Activated CD8-positive, alpha-beta T cell treated with anti-CD3 and anti-CD28 coated beads for 36 hours (primary cell): ENCODE measurements at regions not wholly inside any gene's neighbourhood (a gene's known extent, or its start where the extent isn't known, plus 50 kb on each side); places are given as distances from the start of the nearest gene placed in this dataset.
"Not testable (repeated sequence)": the region's sequence is repeated elsewhere in the genome, so short reads cannot be mapped to it uniquely, and the experiment has no call there.

ENCODE experiments used
- ATAC-seq: fragments of 200-7000 bp; cut with Tn5 transposase; one replicate; pipeline ENCODE4 v1.10.0; 2021; ENCODE audit warnings: mild to moderate bottlenecking, moderate library complexity
- CTCF ChIA-PET: fragments of 350-600 bp; sonication (Branson Sonifier 250); formaldehyde crosslinking; loops from one replicate; lab custom pipeline; 2021; ENCODE audit warnings: antibody characterized with exemption; lab: Charles Lee
- POLR2A ChIA-PET: fragments of 350-600 bp; sonication (Branson Sonifier 250); formaldehyde crosslinking; loops from one replicate; lab custom pipeline; 2021; ENCODE audit warnings: antibody characterized with exemption; lab: Charles Lee
- DNase-seq: peaks from one replicate; pipeline ENCODE4 v3.0.0-alpha.2; 2020
- H3K27ac Mint-ChIP-seq: one replicate; pipeline ENCODE4 v1.8.0; 2021; ENCODE audit warnings: mild to moderate bottlenecking, mixed read lengths
- H3K27me3 Mint-ChIP-seq: one replicate; pipeline ENCODE4 v1.8.0; 2021; ENCODE audit warnings: mixed read lengths
- H3K36me3 Mint-ChIP-seq: one replicate; pipeline ENCODE4 v1.8.0; 2021; ENCODE audit warnings: low read depth, mixed read lengths
- H3K4me1 Mint-ChIP-seq: one replicate; pipeline ENCODE4 v1.8.0; 2021; ENCODE audit warnings: low read depth, mixed read lengths
- H3K4me3 Mint-ChIP-seq: one replicate; pipeline ENCODE4 v1.8.0; 2021; ENCODE audit warnings: mild to moderate bottlenecking, moderate library complexity, mixed read lengths
- H3K9me3 Mint-ChIP-seq: one replicate; pipeline ENCODE4 v1.8.0; 2021; ENCODE audit warnings: mixed read lengths
- intact Hi-C: fragments of 100-400 bp; cut with micrococcal nuclease; formaldehyde crosslinking; loops from one replicate; pipeline ENCODE4 v1.10.0; 2022
- TF ChIP-seq, protein P1 (sequence below): fragments of 200-600 bp; IDR thresholded peaks from one replicate; pipeline ENCODE4 v1.8.0; 2022; ENCODE audit warnings: antibody characterized with exemption, mild to moderate bottlenecking

DNA sequence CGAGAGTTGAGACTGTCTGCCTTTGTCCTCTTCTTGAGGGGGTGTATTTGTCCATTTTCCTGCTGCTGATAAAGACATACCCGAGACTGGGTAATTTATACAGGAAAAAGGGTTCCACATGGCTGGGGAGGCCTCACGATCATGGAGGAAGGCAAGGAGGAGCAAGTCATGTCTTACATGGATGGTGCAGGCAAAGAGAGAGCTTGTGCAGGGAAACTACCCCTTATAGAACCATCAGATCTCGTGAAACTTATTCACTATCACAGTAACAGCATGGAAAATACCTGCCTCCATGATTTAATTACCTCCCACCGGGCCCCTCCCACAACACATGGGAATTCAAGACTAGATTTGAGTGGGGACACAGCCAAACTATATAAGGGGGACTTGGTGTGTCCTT, 338.2 kb upstream of the TNRC6C start:
- POLR2A ChIA-PET = interaction anchor here (1.3 to 1.6 kb wide), 2 partner anchors 8 to 26 kb away, joined by 3 to 4 read pairs; no protein-coding TSS in a partner anchor
- DNase-seq = no peak
- Mint-ChIP-seq H3K4me3 (no peak overlapping the region), H3K27me3 (no peaks in the 10 kb centered on the region), H3K27ac (no peak overlapping the region), H3K36me3 (no peaks in the 10 kb centered on the region), H3K4me1 (peaks cover 18% of the 10 kb centered on the region), H3K9me3 (peaks cover 1% of the 10 kb centered on the region)
- TF ChIP-seq, protein P1, sequence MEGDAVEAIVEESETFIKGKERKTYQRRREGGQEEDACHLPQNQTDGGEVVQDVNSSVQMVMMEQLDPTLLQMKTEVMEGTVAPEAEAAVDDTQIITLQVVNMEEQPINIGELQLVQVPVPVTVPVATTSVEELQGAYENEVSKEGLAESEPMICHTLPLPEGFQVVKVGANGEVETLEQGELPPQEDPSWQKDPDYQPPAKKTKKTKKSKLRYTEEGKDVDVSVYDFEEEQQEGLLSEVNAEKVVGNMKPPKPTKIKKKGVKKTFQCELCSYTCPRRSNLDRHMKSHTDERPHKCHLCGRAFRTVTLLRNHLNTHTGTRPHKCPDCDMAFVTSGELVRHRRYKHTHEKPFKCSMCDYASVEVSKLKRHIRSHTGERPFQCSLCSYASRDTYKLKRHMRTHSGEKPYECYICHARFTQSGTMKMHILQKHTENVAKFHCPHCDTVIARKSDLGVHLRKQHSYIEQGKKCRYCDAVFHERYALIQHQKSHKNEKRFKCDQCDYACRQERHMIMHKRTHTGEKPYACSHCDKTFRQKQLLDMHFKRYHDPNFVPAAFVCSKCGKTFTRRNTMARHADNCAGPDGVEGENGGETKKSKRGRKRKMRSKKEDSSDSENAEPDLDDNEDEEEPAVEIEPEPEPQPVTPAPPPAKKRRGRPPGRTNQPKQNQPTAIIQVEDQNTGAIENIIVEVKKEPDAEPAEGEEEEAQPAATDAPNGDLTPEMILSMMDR = no peak
- intact Hi-C loops = no loop called here
- ATAC-seq = no peak
- CTCF ChIA-PET = interaction anchor here (0.9 to 1.7 kb wide), 5 partner anchors 10 to 36 kb away, joined by 3 to 6 read pairs (median 3); no protein-coding TSS in a partner anchor

DNA sequence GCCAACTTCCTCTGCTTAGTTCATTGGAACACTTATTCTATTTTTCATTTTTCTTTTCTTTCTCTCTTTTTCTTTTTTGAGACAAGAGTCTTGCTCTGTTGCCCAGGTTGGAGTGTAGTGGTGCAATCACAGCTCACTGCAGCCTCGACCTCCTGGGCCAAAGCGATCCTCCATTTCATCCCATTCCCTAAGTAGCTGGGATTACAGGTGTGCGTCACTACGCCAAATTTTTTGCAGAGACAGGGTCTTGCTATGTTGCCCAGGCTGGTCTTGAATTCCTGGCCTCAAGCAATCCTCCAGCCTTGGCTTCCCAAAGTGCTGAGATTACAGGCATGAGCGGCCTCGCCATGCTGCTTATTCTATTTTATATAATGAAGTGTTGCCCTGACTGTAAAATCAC, 336.4 kb upstream of the TNRC6C start:
- ATAC-seq, DNase-seq, H3K4me3 Mint-ChIP-seq, POLR2A ChIA-PET, H3K9me3 Mint-ChIP-seq, H3K27me3 Mint-ChIP-seq, H3K36me3 Mint-ChIP-seq, H3K27ac Mint-ChIP-seq, intact Hi-C loops: not testable (repeated sequence)
- CTCF ChIA-PET = interaction anchor here (1.2 kb wide), 1 partner anchor 45 kb away, joined by 3 read pairs; no protein-coding TSS in a partner anchor
- peaks cover 14% of the 10 kb centered on the region for H3K4me1 Mint-ChIP-seq

DNA sequence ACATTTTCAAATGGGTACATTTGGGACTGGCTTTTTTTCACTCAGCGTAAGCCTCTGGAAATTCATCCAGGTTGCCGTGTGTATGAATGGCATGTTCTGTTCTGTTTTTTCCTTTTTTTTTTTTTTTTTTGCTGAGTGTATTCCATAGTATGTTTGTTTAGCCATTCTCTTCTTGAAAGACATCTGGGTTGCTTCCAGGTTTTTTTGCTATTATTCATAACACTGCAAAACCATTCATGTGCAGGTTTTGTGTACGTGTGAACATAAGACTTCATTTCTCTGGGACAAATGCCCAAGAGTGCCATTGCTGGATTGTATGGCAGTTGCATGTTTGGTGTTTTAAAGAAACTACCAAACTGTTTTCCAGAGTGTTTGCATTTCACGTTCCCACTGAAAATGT, 335.9 kb upstream of the TNRC6C start:
- POLR2A ChIA-PET = no interaction called here
- H3K4me1 Mint-ChIP-seq = peaks cover 14% of the 10 kb centered on the region
- H3K27me3 Mint-ChIP-seq = no peaks in the 10 kb centered on the region
- no peak overlapping the region for H3K4me3 Mint-ChIP-seq
- CTCF ChIA-PET = no interaction called here
- no peaks in the 10 kb centered on the region for H3K36me3 Mint-ChIP-seq
- peaks cover 9% of the 10 kb centered on the region for H3K9me3 Mint-ChIP-seq
- ATAC-seq (no peak), DNase-seq (no peak)
- TF ChIP-seq, protein P1 = no peak
- intact Hi-C loops = no loop called here
- no peak overlapping the region for H3K27ac Mint-ChIP-seq

DNA sequence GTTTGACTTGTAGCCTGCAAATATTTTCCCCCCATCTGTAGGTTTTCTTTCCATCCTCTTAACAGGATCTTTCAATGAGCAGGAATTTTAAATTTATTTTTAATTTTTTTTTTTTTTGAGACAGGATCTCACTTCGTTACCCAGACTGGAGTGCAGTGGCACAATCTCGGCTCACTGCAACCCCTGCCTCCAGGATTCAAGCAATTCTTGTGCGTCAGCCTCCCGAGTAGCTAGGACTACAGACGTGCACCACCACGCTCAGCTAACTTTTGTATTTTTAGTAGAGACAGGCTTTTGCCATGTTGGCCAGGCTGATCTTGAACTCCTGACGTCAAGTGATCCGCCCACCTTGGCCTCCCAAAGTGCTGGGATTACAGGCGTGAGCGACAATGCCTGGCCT, 335.2 kb upstream of the TNRC6C start:
- peaks cover 12% of the 10 kb centered on the region for H3K9me3 Mint-ChIP-seq
- CTCF ChIA-PET = not testable (repeated sequence)

DNA sequence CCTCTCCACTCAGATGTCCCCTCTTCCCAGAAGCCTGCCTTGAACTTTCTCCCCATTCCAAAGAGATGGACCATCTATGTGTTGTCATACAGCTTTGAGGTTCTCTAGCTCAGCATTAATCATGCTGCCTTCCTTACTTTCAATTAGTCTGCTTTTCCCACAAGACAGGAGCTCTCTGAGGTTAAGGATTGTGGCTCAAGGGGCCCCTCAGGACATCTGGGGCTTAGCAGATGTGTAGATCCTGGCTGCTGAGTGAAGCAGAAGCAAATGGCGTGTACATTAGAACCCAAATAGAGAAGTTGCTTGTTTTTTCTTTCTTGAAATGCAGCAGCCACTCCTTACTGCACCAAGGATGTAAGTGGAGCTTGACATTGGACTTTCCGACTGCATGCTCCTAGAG, 330.5 kb upstream of the TNRC6C start:
- TF ChIP-seq, protein P1 = no peak
- DNase-seq (no peak), ATAC-seq (no peak)
- no peaks in the 10 kb centered on the region for H3K4me1 Mint-ChIP-seq
- ChIA-PET POLR2A (interaction anchor here (1.0 to 1.5 kb wide), 3 partner anchors 8 to 19 kb away, joined by 3 to 4 read pairs (median 3); no protein-coding TSS in a partner anchor), CTCF (interaction anchor here (0.8 to 1.3 kb wide), 2 partner anchors 53 to 85 kb away, joined by 3 to 4 read pairs; no protein-coding TSS in a partner anchor)
- H3K4me3 Mint-ChIP-seq = no peak overlapping the region
- intact Hi-C loops = no loop called here
- peaks cover 3% of the 10 kb centered on the region for H3K27me3 Mint-ChIP-seq
- H3K36me3 Mint-ChIP-seq = no peaks in the 10 kb centered on the region
- no peak overlapping the region for H3K27ac Mint-ChIP-seq
- peaks cover 11% of the 10 kb centered on the region for H3K9me3 Mint-ChIP-seq

More for the DNA sequence above, 335.2 kb upstream of the TNRC6C start:
- H3K27me3 Mint-ChIP-seq, H3K27ac Mint-ChIP-seq, ATAC-seq, DNase-seq, H3K4me3 Mint-ChIP-seq, H3K4me1 Mint-ChIP-seq, H3K36me3 Mint-ChIP-seq, POLR2A ChIA-PET, intact Hi-C loops: not testable (repeated sequence)

DNA sequence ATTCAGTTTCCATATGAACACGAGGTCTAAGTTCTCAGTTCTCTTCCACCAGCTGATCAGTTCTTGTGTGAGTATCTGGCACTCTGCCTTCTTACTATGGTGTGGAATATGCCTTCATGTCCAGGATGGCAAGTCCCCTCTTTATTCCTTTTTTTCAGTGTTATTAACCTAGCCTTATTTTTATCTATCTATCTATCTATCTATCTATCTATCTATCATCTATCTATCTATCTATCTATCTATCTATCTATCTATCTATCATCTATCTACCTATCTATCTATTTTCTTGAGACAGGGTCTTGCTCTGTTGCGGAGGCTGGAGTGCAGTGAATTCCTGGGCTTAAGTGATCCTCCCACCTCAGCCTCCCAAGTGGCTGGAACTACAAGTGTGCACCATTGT, 329.2 kb upstream of the TNRC6C start:
- H3K4me3 Mint-ChIP-seq, H3K36me3 Mint-ChIP-seq, ATAC-seq, H3K27ac Mint-ChIP-seq, H3K4me1 Mint-ChIP-seq, intact Hi-C loops, H3K27me3 Mint-ChIP-seq, DNase-seq: not testable (repeated sequence)
- ChIA-PET POLR2A (interaction anchor here (1.0 kb wide), 1 partner anchor 9 kb away, joined by 3 read pairs; no protein-coding TSS in a partner anchor), CTCF (interaction anchor here (1.2 kb wide), 1 partner anchor 18 kb away, joined by 3 read pairs; no protein-coding TSS in a partner anchor)
- peaks cover 11% of the 10 kb centered on the region for H3K9me3 Mint-ChIP-seq
